HG03066 (cell line): ENCODE measurements at regions not wholly inside any gene's neighbourhood (a gene's known extent, or its start where the extent isn't known, plus 50 kb on each side); places are given as distances from the start of the nearest gene placed in this dataset.
A peak's percentile ranks its signal among the peaks of the same experiment; 100 is the strongest.
"Not testable (repeated sequence)": the region's sequence is repeated elsewhere in the genome, so short reads cannot be mapped to it uniquely, and the experiment has no call there.

ENCODE experiments used
- ATAC-seq: cut with Tn5 transposase; IDR thresholded peaks from one replicate; pipeline ENCODE4 v1.9.1; 2021; ENCODE audit warnings: low read depth; ENCODE audit not compliant: unreplicated experiment

GRCh38 chr6:122859676-122860075 is 70.6 kb downstream of the SMPDL3A start:
- no peak for ATAC-seq

GRCh38 chr6:122861594-122861993 is 72.5 kb downstream of the SMPDL3A start:
- ATAC-seq = no peak

- no peak for ATAC-seq
These were observed 79.1 kb downstream of the SMPDL3A start for GRCh38 chr6:122868137-122868536.

GRCh38 chr6:122869437-122870024 is 80.5 kb downstream of the SMPDL3A start:
- ATAC-seq = peak; percentile 80

- ATAC-seq = no peak
These were observed 82.0 kb downstream of the SMPDL3A start for GRCh38 chr6:122871079-122871478.

- no peak for ATAC-seq
These were observed 83.3 kb downstream of the SMPDL3A start for GRCh38 chr6:122872311-122872710.

GRCh38 chr6:122877302-122877701 is 88.2 kb downstream of the SMPDL3A start:
- no peak for ATAC-seq

- ATAC-seq = no peak
These were observed 89.7 kb downstream of the SMPDL3A start for GRCh38 chr6:122878796-122879195.

- ATAC-seq = no peak
These were observed 97.4 kb downstream of the SMPDL3A start for GRCh38 chr6:122886481-122886880.

GRCh38 chr6:122887941-122888340 is 98.9 kb downstream of the SMPDL3A start:
- ATAC-seq = no peak

- not testable (repeated sequence) for ATAC-seq
These were observed 99.6 kb downstream of the SMPDL3A start for GRCh38 chr6:122888680-122889079.

GRCh38 chr6:122890250-122890649 is 101.2 kb downstream of the SMPDL3A start:
- ATAC-seq = no peak

- ATAC-seq = no peak
These were observed 101.2 kb upstream of the CLVS2 start for GRCh38 chr6:122894791-122895190.

GRCh38 chr6:122902326-122902725 is 93.7 kb upstream of the CLVS2 start:
- no peak for ATAC-seq

- no peak for ATAC-seq
These were observed 92.6 kb upstream of the CLVS2 start for GRCh38 chr6:122903266-122903915.

GRCh38 chr6:122904166-122904565 is 91.9 kb upstream of the CLVS2 start:
- ATAC-seq = no peak

GRCh38 chr6:122913558-122913957 is 82.5 kb upstream of the CLVS2 start:
- no peak for ATAC-seq

GRCh38 chr6:122918714-122919113 is 77.3 kb upstream of the CLVS2 start:
- no peak for ATAC-seq

- ATAC-seq = peak; percentile 69
These were observed 65.5 kb upstream of the CLVS2 start for GRCh38 chr6:122930252-122931180.

- ATAC-seq = no peak
These were observed 64.1 kb upstream of the CLVS2 start for GRCh38 chr6:122931916-122932315.

GRCh38 chr6:122944936-122945335 is 51.1 kb upstream of the CLVS2 start:
- ATAC-seq = not testable (repeated sequence)
